ENCODE measurements at regions not wholly inside any gene's neighbourhood (a gene's known extent, or its start where the extent isn't known, plus 50 kb on each side); places are given as distances from the start of the nearest gene placed in this dataset.

GRCh38 chr11:134921938-134922337, 509.9 kb upstream of the B3GAT1 start:
- DNase-seq (ENCODE audit: low spot score): no peak
- no peak for TF ChIP-seq CTCF (IDR thresholded peaks at IDR 0.05; ENCODE audit: extremely low read depth, insufficient read depth, missing control alignments)
- in situ Hi-C loops (cut with MboI; ENCODE audit: low pct_unique_long_range_greater_than_20kb, low sequenced_read_pairs, unreplicated experiment): no loop called here

GRCh38 chr11:134920851-134921608, 509.0 kb upstream of the B3GAT1 start:
- TF ChIP-seq CTCF (IDR thresholded peaks at IDR 0.05; ENCODE audit: extremely low read depth, insufficient read depth, missing control alignments): no peak
- DNase-seq (ENCODE audit: low spot score): no peak
- in situ Hi-C loops (cut with MboI; ENCODE audit: low pct_unique_long_range_greater_than_20kb, low sequenced_read_pairs, unreplicated experiment): no loop called here

- in situ Hi-C loops (cut with MboI; ENCODE audit: low pct_unique_long_range_greater_than_20kb, low sequenced_read_pairs, unreplicated experiment): no loop called here
- no peak for TF ChIP-seq CTCF (IDR thresholded peaks at IDR 0.05; ENCODE audit: extremely low read depth, insufficient read depth, missing control alignments)
- DNase-seq (ENCODE audit: low spot score): no peak
Observed at GRCh38 chr11:134916421-134917213, 504.6 kb upstream of the B3GAT1 start.

GRCh38 chr11:134915881-134916280, 503.8 kb upstream of the B3GAT1 start:
- no peak for TF ChIP-seq CTCF (IDR thresholded peaks at IDR 0.05; ENCODE audit: extremely low read depth, insufficient read depth, missing control alignments)
- no peak for DNase-seq (ENCODE audit: low spot score)
- in situ Hi-C loops (cut with MboI; ENCODE audit: low pct_unique_long_range_greater_than_20kb, low sequenced_read_pairs, unreplicated experiment): no loop called here

- no peak for TF ChIP-seq CTCF (IDR thresholded peaks at IDR 0.05; ENCODE audit: extremely low read depth, insufficient read depth, missing control alignments)
- DNase-seq (ENCODE audit: low spot score): no peak
- in situ Hi-C loops (cut with MboI; ENCODE audit: low pct_unique_long_range_greater_than_20kb, low sequenced_read_pairs, unreplicated experiment): no loop called here
Observed at GRCh38 chr11:134915212-134915611, 503.2 kb upstream of the B3GAT1 start.

- TF ChIP-seq CTCF (IDR thresholded peaks at IDR 0.05; ENCODE audit: extremely low read depth, insufficient read depth, missing control alignments): no peak
- no peak for DNase-seq (ENCODE audit: low spot score)
- in situ Hi-C loops (cut with MboI; ENCODE audit: low pct_unique_long_range_greater_than_20kb, low sequenced_read_pairs, unreplicated experiment): no loop called here
Observed at GRCh38 chr11:134913999-134914590, 502.1 kb upstream of the B3GAT1 start.
